Mesothelial cell of epicardium (in vitro differentiated cells): ENCODE measurements at regions not wholly inside any gene's neighbourhood (a gene's known extent, or its start where the extent isn't known, plus 50 kb on each side); places are given as distances from the start of the nearest gene placed in this dataset.
A peak's percentile ranks its signal among the peaks of the same experiment; 100 is the strongest.

Experiments used
- DNase-seq, 2 experiments: peaks; one replicate each; pipeline ENCODE4 v3.0.0; 2021; ENCODE audit warnings: low spot score in 2 of 2; ENCODE audit not compliant: unreplicated experiment in 2 of 2
- H3K27ac Mint-ChIP-seq: 2 replicates; pipeline ENCODE4 v1.8.0; 2021; ENCODE audit warnings: mixed read lengths
- H3K27me3 Mint-ChIP-seq: 2 replicates; pipeline ENCODE4 v1.8.0; 2021; ENCODE audit warnings: low read depth, mixed read lengths
- H3K36me3 Mint-ChIP-seq: 2 replicates; pipeline ENCODE4 v1.8.0; 2021; ENCODE audit warnings: mixed read lengths
- H3K4me1 Mint-ChIP-seq: 2 replicates; pipeline ENCODE4 v1.8.0; 2021; ENCODE audit warnings: mixed read lengths
- H3K4me3 Mint-ChIP-seq: 2 replicates; pipeline ENCODE4 v1.8.0; 2021; ENCODE audit warnings: mild to moderate bottlenecking, moderate library complexity, mixed read lengths
- H3K9me3 Mint-ChIP-seq: 2 replicates; pipeline ENCODE4 v1.8.0; 2021; ENCODE audit warnings: mixed read lengths
- CTCF ChIP-seq: fragments of 200-600 bp; sonication (generic); IDR thresholded peaks from one replicate; pipeline ENCODE4 v1.5.0; 2021; ENCODE audit warnings: antibody characterized with exemption; ENCODE audit not compliant: unreplicated experiment

GRCh38 chr20:57061051-57061900 lies 205.2 kb downstream of the BMP7 start:
- Mint-ChIP-seq H3K27ac (no peak overlapping the region), H3K36me3 (no peaks in the 10 kb centered on the region), H3K4me3 (no peak overlapping the region), H3K4me1 (peaks cover 12% of the 10 kb centered on the region), H3K27me3 (peaks cover 18% of the 10 kb centered on the region), H3K9me3 (no peaks in the 10 kb centered on the region)
- peak; percentile 37 for TF ChIP-seq CTCF
- peak in 1 of 2 experiments; percentile 79 for DNase-seq

- Mint-ChIP-seq H3K4me1 (peaks cover 13% of the 10 kb centered on the region), H3K9me3 (no peaks in the 10 kb centered on the region), H3K36me3 (no peaks in the 10 kb centered on the region), H3K27ac (no peak overlapping the region), H3K27me3 (peaks cover 18% of the 10 kb centered on the region), H3K4me3 (no peak overlapping the region)
- TF ChIP-seq CTCF: no peak
- no peak for DNase-seq
Measured at GRCh38 chr20:57062241-57062640, 204.2 kb downstream of the BMP7 start.

- H3K36me3 Mint-ChIP-seq: no peaks in the 10 kb centered on the region
- no peak overlapping the region for H3K27ac Mint-ChIP-seq
- no peak for TF ChIP-seq CTCF
- H3K4me3 Mint-ChIP-seq: no peak overlapping the region
- DNase-seq: no peak
- H3K9me3 Mint-ChIP-seq: no peaks in the 10 kb centered on the region
- peaks cover 13% of the 10 kb centered on the region for H3K4me1 Mint-ChIP-seq
- peaks cover 18% of the 10 kb centered on the region for H3K27me3 Mint-ChIP-seq
Measured at GRCh38 chr20:57062696-57063270, 203.7 kb downstream of the BMP7 start.

- peaks cover 21% of the 10 kb centered on the region for H3K27me3 Mint-ChIP-seq
Measured at GRCh38 chr20:57064836-57065235, 201.6 kb downstream of the BMP7 start.

GRCh38 chr20:57065646-57066045 lies 200.8 kb downstream of the BMP7 start:
- peaks cover 8% of the 10 kb centered on the region for H3K4me1 Mint-ChIP-seq
- H3K9me3 Mint-ChIP-seq: no peaks in the 10 kb centered on the region
- no peak overlapping the region for H3K27ac Mint-ChIP-seq
- DNase-seq: no peak
- H3K4me3 Mint-ChIP-seq: no peak overlapping the region
- peaks cover 18% of the 10 kb centered on the region for H3K27me3 Mint-ChIP-seq
- no peaks in the 10 kb centered on the region for H3K36me3 Mint-ChIP-seq
- TF ChIP-seq CTCF: no peak

More at GRCh38 chr20:57064836-57065235, 201.6 kb downstream of the BMP7 start:
- Mint-ChIP-seq H3K27ac (no peak overlapping the region), H3K36me3 (no peaks in the 10 kb centered on the region), H3K4me3 (no peak overlapping the region), H3K4me1 (peaks cover 13% of the 10 kb centered on the region), H3K9me3 (no peaks in the 10 kb centered on the region)
- no peak for DNase-seq
- no peak for TF ChIP-seq CTCF
